Prostate gland (tissue), 2 donors: ENCODE measurements at regions not wholly inside any gene's neighbourhood (a gene's known extent, or its start where the extent isn't known, plus 50 kb on each side); places are given as distances from the start of the nearest gene placed in this dataset.

Experiments used
- POLR2A ChIP-seq: fragments of 450-650 bp; IDR thresholded peaks from one replicate; pipeline ENCODE4 v1.6.1; 2016; ENCODE audit warnings: antibody characterized with exemption, mild to moderate bottlenecking
- POLR2AphosphoS5 ChIP-seq: sonication (generic); formaldehyde crosslinking; IDR thresholded peaks from one replicate; pipeline ENCODE4 v1.6.1; 2017; ENCODE audit warnings: antibody characterized with exemption
- TF ChIP-seq, protein P1 (sequence below), 4 experiments: fragments of 200-600 bp in 2 of 4; fragments of 450-650 bp in 2 of 4; sonication (generic) in 2 of 4; IDR thresholded peaks; 1 replicate in 3 of 4; 2 replicates in 1 of 4; pipeline ENCODE4 v1.5.1; 2016 to 2019; ENCODE audit warnings: antibody characterized with exemption in 4 of 4, mild to moderate bottlenecking in 2 of 4, moderate library complexity in 2 of 4

DNA sequence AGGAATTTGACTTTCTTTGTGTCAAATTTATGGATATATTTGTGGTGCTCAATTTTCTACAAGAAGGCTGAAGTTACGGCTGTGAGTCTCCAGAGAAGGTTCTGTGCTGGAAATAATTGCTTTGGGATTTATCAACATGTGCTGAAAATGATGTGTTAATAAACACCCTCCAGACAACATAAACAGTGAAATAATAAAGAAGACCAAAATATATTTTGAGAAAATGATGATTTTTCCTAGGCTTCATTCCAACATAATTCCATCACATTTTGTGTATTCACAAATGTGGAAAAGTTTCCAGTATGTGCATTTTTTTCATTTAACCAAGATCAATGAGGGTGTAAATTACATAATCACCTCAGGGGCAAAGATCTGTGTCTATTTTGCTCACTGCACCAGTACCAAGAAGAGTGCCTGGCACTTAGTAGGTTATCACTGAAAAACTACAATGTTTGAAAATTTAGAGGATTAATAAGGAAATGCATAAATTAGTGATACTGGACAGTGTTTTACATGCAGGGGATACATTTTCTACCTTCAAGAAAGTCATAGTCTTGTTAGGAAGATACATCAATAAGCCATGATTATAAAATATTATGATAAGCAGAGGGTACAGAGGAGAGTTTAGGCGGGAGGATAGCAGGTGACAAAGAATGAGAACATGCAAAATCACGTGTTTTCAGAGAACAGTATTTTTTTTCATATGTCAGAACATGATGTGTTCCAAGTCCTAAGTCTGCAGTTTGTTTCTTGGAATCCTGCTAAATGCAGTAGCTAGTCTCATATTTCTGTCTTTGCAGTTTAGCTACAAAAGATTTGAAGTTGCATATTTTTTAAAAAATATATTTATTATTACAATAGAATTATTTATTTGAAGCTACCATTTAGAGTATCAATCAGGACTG lies 127.6 kb upstream of the DLGAP1 start:
- TF ChIP-seq POLR2A, result no peak
- TF ChIP-seq, protein P1, sequence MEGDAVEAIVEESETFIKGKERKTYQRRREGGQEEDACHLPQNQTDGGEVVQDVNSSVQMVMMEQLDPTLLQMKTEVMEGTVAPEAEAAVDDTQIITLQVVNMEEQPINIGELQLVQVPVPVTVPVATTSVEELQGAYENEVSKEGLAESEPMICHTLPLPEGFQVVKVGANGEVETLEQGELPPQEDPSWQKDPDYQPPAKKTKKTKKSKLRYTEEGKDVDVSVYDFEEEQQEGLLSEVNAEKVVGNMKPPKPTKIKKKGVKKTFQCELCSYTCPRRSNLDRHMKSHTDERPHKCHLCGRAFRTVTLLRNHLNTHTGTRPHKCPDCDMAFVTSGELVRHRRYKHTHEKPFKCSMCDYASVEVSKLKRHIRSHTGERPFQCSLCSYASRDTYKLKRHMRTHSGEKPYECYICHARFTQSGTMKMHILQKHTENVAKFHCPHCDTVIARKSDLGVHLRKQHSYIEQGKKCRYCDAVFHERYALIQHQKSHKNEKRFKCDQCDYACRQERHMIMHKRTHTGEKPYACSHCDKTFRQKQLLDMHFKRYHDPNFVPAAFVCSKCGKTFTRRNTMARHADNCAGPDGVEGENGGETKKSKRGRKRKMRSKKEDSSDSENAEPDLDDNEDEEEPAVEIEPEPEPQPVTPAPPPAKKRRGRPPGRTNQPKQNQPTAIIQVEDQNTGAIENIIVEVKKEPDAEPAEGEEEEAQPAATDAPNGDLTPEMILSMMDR (IDR thresholded peaks at IDR 0.05), result no peak
- TF ChIP-seq POLR2AphosphoS5, result no peak
